GM23248 (cell line): ENCODE measurements at regions not wholly inside any gene's neighbourhood (a gene's known extent, or its start where the extent isn't known, plus 50 kb on each side); places are given as distances from the start of the nearest gene placed in this dataset.

Experiments
- EZH2 ChIP-seq: fragments of 200-600 bp; sonication (generic); IDR thresholded peaks from 2 replicates; pipeline ENCODE4 v1.6.1; 2018; ENCODE audit warnings: antibody characterized with exemption, mild to moderate bottlenecking; ENCODE audit not compliant: insufficient read depth, poor library complexity, severe bottlenecking
- EZH2phosphoT487 ChIP-seq: fragments of 200-600 bp; sonication (generic); IDR thresholded peaks from 2 replicates; pipeline ENCODE4 v1.6.1; 2018; ENCODE audit warnings: antibody characterized with exemption, moderate library complexity, mild to moderate bottlenecking, low read depth; ENCODE audit not compliant: insufficient read depth

DNA sequence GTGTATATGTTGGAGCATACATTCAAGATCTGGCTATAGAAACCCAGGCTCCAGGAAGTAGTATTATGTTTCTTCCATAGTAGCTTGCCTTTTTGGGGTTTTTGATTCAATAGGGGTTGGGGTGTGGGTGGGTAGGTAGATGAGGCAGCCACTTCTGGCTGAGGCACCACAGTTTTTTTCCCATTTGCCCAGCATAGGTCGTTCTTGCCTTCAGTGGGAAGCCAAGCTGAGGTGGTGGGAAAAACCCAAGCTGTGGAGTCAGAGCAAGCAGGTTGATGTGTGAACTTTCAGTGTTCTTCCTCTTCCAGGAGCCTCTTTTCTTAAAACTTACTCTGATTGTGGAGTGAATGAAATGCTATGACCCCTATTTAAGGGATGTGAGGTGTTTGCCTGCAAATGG, 67.0 kb upstream of the RPS6KA3 start:
- TF ChIP-seq EZH2, result no peak
- TF ChIP-seq EZH2phosphoT487, result no peak
